HL-60 (cell line): ENCODE measurements at regions not wholly inside any gene's neighbourhood (a gene's known extent, or its start where the extent isn't known, plus 50 kb on each side); places are given as distances from the start of the nearest gene placed in this dataset.

Experiments used
- DNase-seq, 2 experiments: peaks; one replicate each; pipeline ENCODE4 v3.0.0-alpha.2; 2010 to 2020; ENCODE audit warnings: low read depth in 1 of 2, low spot score in 1 of 2
- H3K27ac ChIP-seq: fragments of 250-450 bp; sonication (Bioruptor Pico); replicated peaks from 2 replicates; pipeline ENCODE4 v1.5.1; 2020; ENCODE audit warnings: mild to moderate bottlenecking, moderate library complexity
- H3K27me3 ChIP-seq: fragments of 250-450 bp; sonication (Bioruptor Pico); 2 replicates; pipeline ENCODE4 v1.5.1; 2021; ENCODE audit warnings: mild to moderate bottlenecking, moderate library complexity; ENCODE audit not compliant: insufficient read depth, poor library complexity, severe bottlenecking
- H3K4me3 ChIP-seq: replicated peaks from 2 replicates; pipeline ENCODE4 v1.5.1; 2011; ENCODE audit warnings: mild to moderate bottlenecking, control low read depth, low read length; ENCODE audit not compliant: insufficient read depth
- CTCF ChIP-seq: IDR thresholded peaks from one replicate; pipeline ENCODE4 v1.5.1; 2011; ENCODE audit warnings: low read length, control low read depth, inconsistent platforms; ENCODE audit not compliant: insufficient read depth
- GABPA ChIP-seq: IDR thresholded peaks from 2 replicates; pipeline ENCODE4 v1.6.1; 2012; ENCODE audit warnings: low read depth
- POLR2AphosphoS5 ChIP-seq: IDR thresholded peaks from 2 replicates; pipeline ENCODE4 v1.6.1; 2012; ENCODE audit warnings: low read depth
- REST ChIP-seq: IDR thresholded peaks from 2 replicates; pipeline ENCODE4 v1.6.1; 2012; ENCODE audit warnings: low read depth; ENCODE audit not compliant: insufficient replicate concordance
- SPI1 ChIP-seq: IDR thresholded peaks from 2 replicates; pipeline ENCODE4 v1.6.1; 2012; ENCODE audit warnings: low read depth, mild to moderate bottlenecking, borderline replicate concordance

GRCh38 chr6:168926306-168926705, 327.3 kb downstream of the THBS2 start:
- DNase-seq = no peak
- Histone ChIP-seq H3K27me3 (no peaks in the 10 kb centered on the region), H3K4me3 (no peak overlapping the region), H3K27ac (no peak overlapping the region)
- no peak for TF ChIP-seq CTCF
- TF ChIP-seq SPI1 = no peak

GRCh38 chr6:168925671-168926070, 328.0 kb downstream of the THBS2 start:
- Histone ChIP-seq H3K4me3 (no peak overlapping the region), H3K27me3 (no peaks in the 10 kb centered on the region), H3K27ac (no peak overlapping the region)
- no peak for TF ChIP-seq CTCF
- no peak for TF ChIP-seq POLR2AphosphoS5
- no peak for TF ChIP-seq GABPA
- TF ChIP-seq REST = no peak
- no peak for TF ChIP-seq SPI1
- DNase-seq = no peak

GRCh38 chr6:168923171-168923570, 330.5 kb downstream of the THBS2 start:
- H3K27ac ChIP-seq = no peak overlapping the region
- no peaks in the 10 kb centered on the region for H3K27me3 ChIP-seq
- no peak for TF ChIP-seq POLR2AphosphoS5
- no peak for TF ChIP-seq SPI1
- TF ChIP-seq REST = no peak
- no peak for TF ChIP-seq GABPA
- TF ChIP-seq CTCF = no peak
- no peak overlapping the region for H3K4me3 ChIP-seq
- no peak for DNase-seq

GRCh38 chr6:168922436-168922835, 331.2 kb downstream of the THBS2 start:
- TF ChIP-seq POLR2AphosphoS5 (no peak), CTCF (no peak), REST (no peak), GABPA (no peak), SPI1 (no peak)
- Histone ChIP-seq H3K4me3 (no peak overlapping the region), H3K27me3 (no peaks in the 10 kb centered on the region), H3K27ac (no peak overlapping the region)
- no peak for DNase-seq
